ENCODE measurements at regions not wholly inside any gene's neighbourhood (a gene's known extent, or its start where the extent isn't known, plus 50 kb on each side); places are given as distances from the start of the nearest gene placed in this dataset.
A peak's percentile ranks its signal among the peaks of the same experiment; 100 is the strongest.

DNA sequence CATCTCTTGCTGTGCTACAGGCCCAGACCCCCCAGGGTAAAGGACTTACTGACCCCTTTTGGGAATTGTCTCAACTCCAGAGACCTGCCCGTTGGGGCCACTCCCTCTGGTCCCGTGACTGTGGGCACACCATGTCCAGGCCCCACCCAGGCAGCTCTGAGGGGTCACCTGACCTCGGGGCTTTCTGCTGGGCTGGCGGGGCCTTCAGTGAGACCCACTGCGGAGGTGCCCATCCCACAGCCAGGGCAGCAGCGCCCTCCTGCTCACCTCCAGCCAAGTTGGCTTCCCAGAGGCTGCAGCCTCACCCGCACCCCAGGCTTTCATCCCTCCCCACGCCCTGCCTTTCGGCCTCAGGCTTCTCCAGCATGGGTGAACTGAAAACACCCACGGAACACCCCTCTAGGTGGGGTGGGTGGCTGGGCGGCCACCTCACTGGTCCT, 147.2 kb downstream of the DNAJB6 start:
- ChIA-PET CTCF (interaction anchor here (1.2 kb wide), 1 partner anchor 9 kb away, joined by 3 read pairs; no protein-coding TSS in a partner anchor), POLR2A (no interaction called here)
- Histone ChIP-seq H3K9me3 (no peaks in the 10 kb centered on the region), H3K4me2 (no peak overlapping the region), H3K27ac (no peak overlapping the region), H3K4me1 (peaks cover 10% of the 10 kb centered on the region; the same call in 1 of the 3 replicates), H3K4me3 (no peak overlapping the region)
- TF ChIP-seq ZFP36 (IDR thresholded peaks at IDR 0.05; ENCODE audit: borderline replicate concordance, partially characterized antibody) (no peak), KDM1A (IDR thresholded peaks at IDR 0.05; ENCODE audit: low read depth) (no peak), CBX2 (IDR thresholded peaks at IDR 0.05; ENCODE audit: borderline replicate concordance, low read depth) (no peak), MYC (IDR thresholded peaks at IDR 0.05; ENCODE audit: borderline replicate concordance, low read length) (no peak), CBX8 (IDR thresholded peaks at IDR 0.05) (no peak), SMC3 (IDR thresholded peaks at IDR 0.05) (no peak), NR3C1 (IDR thresholded peaks at IDR 0.05) (no peak), CHD2 (IDR thresholded peaks at IDR 0.05; ENCODE audit: low read length, partially characterized antibody) (no peak), RNF2 (IDR thresholded peaks at IDR 0.05; ENCODE audit: borderline replicate concordance, low read depth) (no peak), NFE2L2 (conservative IDR thresholded peaks at IDR 0.05; ENCODE audit: low read length) (no peak), RARB (CRISPR knock-in tag; IDR thresholded peaks at IDR 0.05) (no peak), ZSCAN20 (CRISPR knock-in tag; IDR thresholded peaks at IDR 0.05) (no peak)
- TF ChIP-seq, protein P1, sequence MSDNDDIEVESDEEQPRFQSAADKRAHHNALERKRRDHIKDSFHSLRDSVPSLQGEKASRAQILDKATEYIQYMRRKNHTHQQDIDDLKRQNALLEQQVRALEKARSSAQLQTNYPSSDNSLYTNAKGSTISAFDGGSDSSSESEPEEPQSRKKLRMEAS (IDR thresholded peaks at IDR 0.05): no peak
- TF ChIP-seq, protein P2, sequence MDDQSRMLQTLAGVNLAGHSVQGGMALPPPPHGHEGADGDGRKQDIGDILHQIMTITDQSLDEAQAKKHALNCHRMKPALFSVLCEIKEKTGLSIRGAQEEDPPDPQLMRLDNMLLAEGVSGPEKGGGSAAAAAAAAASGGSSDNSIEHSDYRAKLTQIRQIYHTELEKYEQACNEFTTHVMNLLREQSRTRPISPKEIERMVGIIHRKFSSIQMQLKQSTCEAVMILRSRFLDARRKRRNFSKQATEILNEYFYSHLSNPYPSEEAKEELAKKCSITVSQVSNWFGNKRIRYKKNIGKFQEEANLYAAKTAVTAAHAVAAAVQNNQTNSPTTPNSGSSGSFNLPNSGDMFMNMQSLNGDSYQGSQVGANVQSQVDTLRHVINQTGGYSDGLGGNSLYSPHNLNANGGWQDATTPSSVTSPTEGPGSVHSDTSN (IDR thresholded peaks at IDR 0.05): no peak
- TF ChIP-seq, protein P3, sequence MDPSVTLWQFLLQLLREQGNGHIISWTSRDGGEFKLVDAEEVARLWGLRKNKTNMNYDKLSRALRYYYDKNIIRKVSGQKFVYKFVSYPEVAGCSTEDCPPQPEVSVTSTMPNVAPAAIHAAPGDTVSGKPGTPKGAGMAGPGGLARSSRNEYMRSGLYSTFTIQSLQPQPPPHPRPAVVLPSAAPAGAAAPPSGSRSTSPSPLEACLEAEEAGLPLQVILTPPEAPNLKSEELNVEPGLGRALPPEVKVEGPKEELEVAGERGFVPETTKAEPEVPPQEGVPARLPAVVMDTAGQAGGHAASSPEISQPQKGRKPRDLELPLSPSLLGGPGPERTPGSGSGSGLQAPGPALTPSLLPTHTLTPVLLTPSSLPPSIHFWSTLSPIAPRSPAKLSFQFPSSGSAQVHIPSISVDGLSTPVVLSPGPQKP (IDR thresholded peaks at IDR 0.05; ENCODE audit: low read depth, low read length): no peak
- peak; percentile 11 to 14; a peak in 2 of 6 replicates for ATAC-seq
- 90% methylated on average over 8 of the region's 11 CpGs for WGBS (ENCODE audit: missing lambda C conversion rate)
- FAIRE-seq: no peak
- DNase-seq (ENCODE audit: low read depth in 1 of 2, low spot score in 1 of 2): no peak

DNA sequence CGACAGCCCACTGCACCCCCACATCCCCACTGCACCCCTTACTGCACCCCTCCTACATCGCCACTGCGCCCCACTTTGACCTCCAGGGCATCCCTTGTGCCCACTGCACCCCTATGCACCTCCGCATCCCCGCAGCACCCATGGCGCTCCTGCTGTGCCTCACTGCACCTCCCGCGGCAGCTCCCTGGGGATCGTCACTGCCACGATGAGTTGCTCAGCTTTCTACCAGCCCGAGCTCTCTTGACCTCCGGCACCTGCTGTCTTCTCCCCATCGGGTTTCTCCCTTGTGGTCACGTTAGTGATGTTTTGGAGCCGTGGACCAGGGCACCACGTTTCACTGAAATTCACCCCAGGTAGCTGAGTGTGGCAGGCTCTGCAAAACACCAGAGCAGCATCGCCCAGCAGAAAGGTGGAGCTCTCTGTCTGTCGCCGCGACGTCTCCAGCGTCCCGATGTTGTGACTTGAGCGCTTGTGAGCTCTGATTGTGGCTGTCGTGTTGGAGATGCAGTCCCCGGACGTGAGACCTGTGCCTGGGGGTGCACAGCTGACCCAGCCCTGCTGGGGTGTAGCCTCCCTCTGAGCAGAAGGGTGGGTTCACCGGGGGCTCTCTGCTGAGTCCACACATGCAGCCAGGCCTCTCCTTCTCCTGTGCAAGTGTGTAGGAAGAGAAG, 147.7 kb downstream of the DNAJB6 start:
- 79% methylated on average over 20 of the region's 28 CpGs for WGBS (ENCODE audit: missing lambda C conversion rate)
- FAIRE-seq: no peak
- POLR2A ChIA-PET: no interaction called here
- no peaks in the 10 kb centered on the region for H3K9me3 ChIP-seq
- DNase-seq (ENCODE audit: low read depth in 1 of 2, low spot score in 1 of 2): no peak
- no peak overlapping the region for H3K4me3 ChIP-seq
- CTCF ChIA-PET: interaction anchor here (1.2 kb wide), 1 partner anchor 10 kb away, joined by 3 read pairs; no protein-coding TSS in a partner anchor
- no peak overlapping the region for H3K4me2 ChIP-seq
- TF ChIP-seq FOSB (CRISPR knock-in tag; IDR thresholded peaks at IDR 0.05): no peak
- no peak for TF ChIP-seq CHD4 (IDR thresholded peaks at IDR 0.05; ENCODE audit: borderline replicate concordance)
- TF ChIP-seq NPAS2 (CRISPR knock-in tag; IDR thresholded peaks at IDR 0.05; ENCODE audit: borderline replicate concordance): no peak
- TF ChIP-seq TP53 (CRISPR knock-in tag; IDR thresholded peaks at IDR 0.05): no peak
- TF ChIP-seq FOSL2 (IDR thresholded peaks at IDR 0.05): no peak
- TF ChIP-seq FOSL2 (CRISPR knock-in tag; IDR thresholded peaks at IDR 0.05): no peak
- TF ChIP-seq TFCP2L1 (CRISPR knock-in tag; IDR thresholded peaks at IDR 0.05): no peak
- no peak for TF ChIP-seq HOXB5 (CRISPR knock-in tag; IDR thresholded peaks at IDR 0.05)
- TF ChIP-seq PHF8 (IDR thresholded peaks at IDR 0.05; ENCODE audit: borderline replicate concordance, low read depth): no peak
- no peak for TF ChIP-seq HOXB13 (CRISPR knock-in tag; IDR thresholded peaks at IDR 0.05; ENCODE audit: low read depth)
- TF ChIP-seq, protein P4, sequence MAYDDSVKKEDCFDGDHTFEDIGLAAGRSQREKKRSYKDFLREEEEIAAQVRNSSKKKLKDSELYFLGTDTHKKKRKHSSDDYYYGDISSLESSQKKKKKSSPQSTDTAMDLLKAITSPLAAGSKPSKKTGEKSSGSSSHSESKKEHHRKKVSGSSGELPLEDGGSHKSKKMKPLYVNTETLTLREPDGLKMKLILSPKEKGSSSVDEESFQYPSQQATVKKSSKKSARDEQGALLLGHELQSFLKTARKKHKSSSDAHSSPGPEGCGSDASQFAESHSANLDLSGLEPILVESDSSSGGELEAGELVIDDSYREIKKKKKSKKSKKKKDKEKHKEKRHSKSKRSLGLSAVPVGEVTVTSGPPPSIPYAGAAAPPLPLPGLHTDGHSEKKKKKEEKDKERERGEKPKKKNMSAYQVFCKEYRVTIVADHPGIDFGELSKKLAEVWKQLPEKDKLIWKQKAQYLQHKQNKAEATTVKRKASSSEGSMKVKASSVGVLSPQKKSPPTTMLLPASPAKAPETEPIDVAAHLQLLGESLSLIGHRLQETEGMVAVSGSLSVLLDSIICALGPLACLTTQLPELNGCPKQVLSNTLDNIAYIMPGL (CRISPR knock-in tag; IDR thresholded peaks at IDR 0.05; ENCODE audit: borderline replicate concordance): no peak
- TF ChIP-seq SMC3 (IDR thresholded peaks at IDR 0.05): no peak
- no peak for TF ChIP-seq RFX5 (IDR thresholded peaks at IDR 0.05)
- no peak for TF ChIP-seq ZFP36 (IDR thresholded peaks at IDR 0.05; ENCODE audit: borderline replicate concordance, partially characterized antibody)
- TF ChIP-seq CBX2 (IDR thresholded peaks at IDR 0.05; ENCODE audit: borderline replicate concordance, low read depth): no peak
- TF ChIP-seq JUN (IDR thresholded peaks at IDR 0.05): no peak
- TF ChIP-seq, protein P5, sequence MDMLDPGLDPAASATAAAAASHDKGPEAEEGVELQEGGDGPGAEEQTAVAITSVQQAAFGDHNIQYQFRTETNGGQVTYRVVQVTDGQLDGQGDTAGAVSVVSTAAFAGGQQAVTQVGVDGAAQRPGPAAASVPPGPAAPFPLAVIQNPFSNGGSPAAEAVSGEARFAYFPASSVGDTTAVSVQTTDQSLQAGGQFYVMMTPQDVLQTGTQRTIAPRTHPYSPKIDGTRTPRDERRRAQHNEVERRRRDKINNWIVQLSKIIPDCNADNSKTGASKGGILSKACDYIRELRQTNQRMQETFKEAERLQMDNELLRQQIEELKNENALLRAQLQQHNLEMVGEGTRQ (IDR thresholded peaks at IDR 0.05): no peak
- TF ChIP-seq, protein P6, sequence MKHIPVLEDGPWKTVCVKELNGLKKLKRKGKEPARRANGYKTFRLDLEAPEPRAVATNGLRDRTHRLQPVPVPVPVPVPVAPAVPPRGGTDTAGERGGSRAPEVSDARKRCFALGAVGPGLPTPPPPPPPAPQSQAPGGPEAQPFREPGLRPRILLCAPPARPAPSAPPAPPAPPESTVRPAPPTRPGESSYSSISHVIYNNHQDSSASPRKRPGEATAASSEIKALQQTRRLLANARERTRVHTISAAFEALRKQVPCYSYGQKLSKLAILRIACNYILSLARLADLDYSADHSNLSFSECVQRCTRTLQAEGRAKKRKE (CRISPR knock-in tag; IDR thresholded peaks at IDR 0.05; ENCODE audit: low read depth): no peak
- no peak for TF ChIP-seq POLR2A (IDR thresholded peaks at IDR 0.05; ENCODE audit: low read length)
- H3K27ac ChIP-seq: no peak overlapping the region
- peaks cover 10% of the 10 kb centered on the region; the same call in 1 of the 3 replicates for H3K4me1 ChIP-seq
- ATAC-seq: peak; percentile 15 to 24; a peak in 3 of 6 replicates
